ENCODE measurements at regions not wholly inside any gene's neighbourhood (a gene's known extent, or its start where the extent isn't known, plus 50 kb on each side); places are given as distances from the start of the nearest gene placed in this dataset.

DNA sequence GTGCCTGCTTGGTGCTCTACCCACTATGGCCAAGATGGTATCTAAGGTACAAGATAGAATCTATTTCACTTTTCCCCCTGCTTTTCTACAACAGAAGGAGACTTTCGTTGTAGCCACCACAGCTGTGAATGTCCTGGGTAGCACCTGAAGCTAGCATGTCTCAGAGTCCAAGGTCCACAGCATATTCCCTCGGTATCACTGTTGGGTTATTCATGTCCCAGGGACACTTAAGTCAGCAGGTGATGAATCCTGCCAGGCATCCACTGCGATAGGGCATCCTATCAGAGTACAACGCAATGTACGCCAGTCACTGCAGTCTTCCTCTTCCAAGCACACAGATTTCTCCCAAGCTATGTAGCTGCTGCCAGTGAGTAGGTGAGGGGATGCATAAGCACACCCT, 129.1 kb upstream of the LINC00305 start:
- Histone ChIP-seq H3F3A (ENCODE audit: insufficient read depth, low read depth) (no peaks in the 10 kb centered on the region), H3K27ac (no peak overlapping the region), H3K4me3 (no peak overlapping the region), H3K27me3 (ENCODE audit: insufficient read depth, low read depth) (no peaks in the 10 kb centered on the region), H3K4me2 (no peak overlapping the region), H2AFZ (no peak overlapping the region), H3K79me2 (ENCODE audit: low read depth) (no peaks in the 10 kb centered on the region), H3K9me2 (ENCODE audit: insufficient read depth) (no peaks in the 10 kb centered on the region), H4K20me1 (ENCODE audit: insufficient read depth) (no peaks in the 10 kb centered on the region), H3K4me1 (replicated peaks; ENCODE audit: insufficient read depth) (no peaks in the 10 kb centered on the region), H3K36me3 (ENCODE audit: low read depth) (no peaks in the 10 kb centered on the region), H3K9me3 (ENCODE audit: insufficient read depth, low read depth) (no peaks in the 10 kb centered on the region)
- BruUV-seq (replicated peaks) = no TSS peak
- TF ChIP-seq, protein P1, sequence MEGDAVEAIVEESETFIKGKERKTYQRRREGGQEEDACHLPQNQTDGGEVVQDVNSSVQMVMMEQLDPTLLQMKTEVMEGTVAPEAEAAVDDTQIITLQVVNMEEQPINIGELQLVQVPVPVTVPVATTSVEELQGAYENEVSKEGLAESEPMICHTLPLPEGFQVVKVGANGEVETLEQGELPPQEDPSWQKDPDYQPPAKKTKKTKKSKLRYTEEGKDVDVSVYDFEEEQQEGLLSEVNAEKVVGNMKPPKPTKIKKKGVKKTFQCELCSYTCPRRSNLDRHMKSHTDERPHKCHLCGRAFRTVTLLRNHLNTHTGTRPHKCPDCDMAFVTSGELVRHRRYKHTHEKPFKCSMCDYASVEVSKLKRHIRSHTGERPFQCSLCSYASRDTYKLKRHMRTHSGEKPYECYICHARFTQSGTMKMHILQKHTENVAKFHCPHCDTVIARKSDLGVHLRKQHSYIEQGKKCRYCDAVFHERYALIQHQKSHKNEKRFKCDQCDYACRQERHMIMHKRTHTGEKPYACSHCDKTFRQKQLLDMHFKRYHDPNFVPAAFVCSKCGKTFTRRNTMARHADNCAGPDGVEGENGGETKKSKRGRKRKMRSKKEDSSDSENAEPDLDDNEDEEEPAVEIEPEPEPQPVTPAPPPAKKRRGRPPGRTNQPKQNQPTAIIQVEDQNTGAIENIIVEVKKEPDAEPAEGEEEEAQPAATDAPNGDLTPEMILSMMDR (conservative IDR thresholded peaks at IDR 0.05) = no peak
- no peak for TF ChIP-seq EZH2 (IDR thresholded peaks at IDR 0.05; ENCODE audit: low read depth)
- CTCF ChIA-PET = no interaction called here
- intact Hi-C loops (cut with micrococcal nuclease; ENCODE audit: unreplicated experiment) = no loop called here
- no peak for DNase-seq
- POLR2A ChIA-PET (ENCODE audit: unreplicated experiment) = no interaction called here

DNA sequence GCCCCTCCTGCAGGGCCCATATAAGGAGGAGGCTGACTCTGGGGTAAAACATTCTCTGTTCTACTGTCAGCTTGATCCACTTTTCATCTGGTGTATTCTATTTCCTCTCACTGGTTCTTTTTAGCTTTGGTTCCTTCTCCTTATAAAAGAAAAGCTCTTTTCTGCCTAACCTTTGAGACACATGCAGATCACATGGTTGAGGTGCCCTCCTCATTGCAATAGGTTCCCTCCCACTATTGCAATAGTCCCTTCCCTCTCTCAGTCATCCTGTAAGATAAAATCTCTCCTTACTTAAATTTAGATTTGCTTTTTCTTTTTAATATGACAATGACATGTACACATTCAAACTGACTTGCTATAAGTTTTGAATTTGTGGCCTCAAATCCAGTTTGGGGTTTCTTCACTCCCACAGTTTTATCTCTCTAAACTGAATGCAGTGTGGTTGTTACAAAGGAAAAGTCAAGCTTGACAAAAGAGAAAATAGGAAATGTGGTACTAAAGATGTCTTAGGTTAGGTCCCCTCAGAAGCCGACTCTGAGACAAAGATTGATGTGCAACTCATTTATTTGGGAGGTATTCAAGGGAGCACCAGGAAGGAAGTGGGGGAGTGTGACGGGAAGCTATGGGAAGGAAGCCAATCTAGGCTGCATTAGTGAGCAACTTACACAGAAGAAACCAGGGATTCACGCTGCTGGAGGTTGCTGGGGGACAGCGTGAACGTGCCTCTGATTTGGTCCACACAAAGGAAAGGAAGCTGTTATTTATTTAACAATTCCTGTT, 127.6 kb upstream of the LINC00305 start:
- TF ChIP-seq EZH2 (IDR thresholded peaks at IDR 0.05; ENCODE audit: low read depth) = no peak
- TF ChIP-seq, protein P1 (conservative IDR thresholded peaks at IDR 0.05) = no peak
- no peak for DNase-seq
- Histone ChIP-seq H3K4me1 (replicated peaks; ENCODE audit: insufficient read depth) (no peaks in the 10 kb centered on the region), H3K27ac (no peak overlapping the region), H3K9me2 (ENCODE audit: insufficient read depth) (no peaks in the 10 kb centered on the region), H3K79me2 (ENCODE audit: low read depth) (no peaks in the 10 kb centered on the region), H4K20me1 (ENCODE audit: insufficient read depth) (no peaks in the 10 kb centered on the region), H3K4me3 (no peak overlapping the region), H3F3A (ENCODE audit: insufficient read depth, low read depth) (no peaks in the 10 kb centered on the region), H3K4me2 (no peak overlapping the region), H3K9me3 (ENCODE audit: insufficient read depth, low read depth) (no peaks in the 10 kb centered on the region), H3K36me3 (ENCODE audit: low read depth) (no peaks in the 10 kb centered on the region), H2AFZ (no peak overlapping the region), H3K27me3 (ENCODE audit: insufficient read depth, low read depth) (no peaks in the 10 kb centered on the region)
- BruUV-seq (replicated peaks) = no TSS peak
- ChIA-PET CTCF (no interaction called here), POLR2A (ENCODE audit: unreplicated experiment) (no interaction called here)
- intact Hi-C loops (cut with micrococcal nuclease; ENCODE audit: unreplicated experiment) = no loop called here

DNA sequence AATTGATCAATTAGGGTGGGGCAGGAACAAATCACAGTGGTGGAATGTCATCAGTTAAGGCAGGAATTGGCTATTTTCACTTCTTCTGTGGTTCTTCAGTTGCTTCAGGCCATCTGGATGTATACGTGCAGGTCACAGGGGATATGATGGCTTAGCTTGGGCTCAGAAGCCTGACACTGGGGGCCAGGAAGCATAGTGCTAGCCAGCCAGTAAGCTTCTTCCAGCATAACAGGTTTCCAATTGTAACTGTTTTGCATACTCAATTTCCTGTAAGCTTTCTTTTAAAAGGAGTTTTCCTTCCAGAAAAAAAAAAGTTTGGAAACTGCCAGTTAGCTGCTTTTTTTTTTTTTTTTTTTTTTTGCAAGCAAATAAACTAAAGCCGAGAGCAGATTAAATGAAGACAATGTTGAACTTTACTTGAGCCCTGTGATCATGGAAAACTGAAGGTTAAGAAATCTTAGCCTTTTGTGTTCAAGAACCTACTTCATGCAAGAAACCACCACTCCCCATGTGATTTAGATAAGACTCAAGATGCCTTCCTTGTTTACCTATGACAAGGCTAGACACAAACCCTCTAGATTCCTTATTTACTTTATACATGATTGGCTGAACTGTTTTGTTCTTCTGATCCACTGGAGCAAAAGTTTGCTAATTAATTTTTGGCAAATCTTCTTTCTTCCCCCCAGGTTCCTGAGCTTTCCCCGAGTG, 126.9 kb upstream of the LINC00305 start:
- BruUV-seq (replicated peaks) = no TSS peak
- POLR2A ChIA-PET (ENCODE audit: unreplicated experiment) = no interaction called here

More for the DNA sequence above, 126.9 kb upstream of the LINC00305 start:
- H3K9me2 ChIP-seq (ENCODE audit: insufficient read depth) = no peaks in the 10 kb centered on the region
- H3K36me3 ChIP-seq (ENCODE audit: low read depth) = no peaks in the 10 kb centered on the region
- no peaks in the 10 kb centered on the region for H4K20me1 ChIP-seq (ENCODE audit: insufficient read depth)
- H3K4me2 ChIP-seq = no peak overlapping the region
- intact Hi-C loops (cut with micrococcal nuclease; ENCODE audit: unreplicated experiment) = no loop called here
- no peaks in the 10 kb centered on the region for H3F3A ChIP-seq (ENCODE audit: insufficient read depth, low read depth)
- no peaks in the 10 kb centered on the region for H3K4me1 ChIP-seq (replicated peaks; ENCODE audit: insufficient read depth)
- H3K9me3 ChIP-seq (ENCODE audit: insufficient read depth, low read depth) = no peaks in the 10 kb centered on the region
- no peak for TF ChIP-seq EZH2 (IDR thresholded peaks at IDR 0.05; ENCODE audit: low read depth)
- TF ChIP-seq, protein P1 (conservative IDR thresholded peaks at IDR 0.05) = no peak
- no peaks in the 10 kb centered on the region for H3K27me3 ChIP-seq (ENCODE audit: insufficient read depth, low read depth)
- CTCF ChIA-PET = no interaction called here
- no peak for DNase-seq
- H3K79me2 ChIP-seq (ENCODE audit: low read depth) = no peaks in the 10 kb centered on the region
- no peak overlapping the region for H3K4me3 ChIP-seq
- H2AFZ ChIP-seq = no peak overlapping the region
- no peak overlapping the region for H3K27ac ChIP-seq

Measured in PC-9 (cell line).